ENCODE measurements at regions not wholly inside any gene's neighbourhood (a gene's known extent, or its start where the extent isn't known, plus 50 kb on each side); places are given as distances from the start of the nearest gene placed in this dataset.

DNA sequence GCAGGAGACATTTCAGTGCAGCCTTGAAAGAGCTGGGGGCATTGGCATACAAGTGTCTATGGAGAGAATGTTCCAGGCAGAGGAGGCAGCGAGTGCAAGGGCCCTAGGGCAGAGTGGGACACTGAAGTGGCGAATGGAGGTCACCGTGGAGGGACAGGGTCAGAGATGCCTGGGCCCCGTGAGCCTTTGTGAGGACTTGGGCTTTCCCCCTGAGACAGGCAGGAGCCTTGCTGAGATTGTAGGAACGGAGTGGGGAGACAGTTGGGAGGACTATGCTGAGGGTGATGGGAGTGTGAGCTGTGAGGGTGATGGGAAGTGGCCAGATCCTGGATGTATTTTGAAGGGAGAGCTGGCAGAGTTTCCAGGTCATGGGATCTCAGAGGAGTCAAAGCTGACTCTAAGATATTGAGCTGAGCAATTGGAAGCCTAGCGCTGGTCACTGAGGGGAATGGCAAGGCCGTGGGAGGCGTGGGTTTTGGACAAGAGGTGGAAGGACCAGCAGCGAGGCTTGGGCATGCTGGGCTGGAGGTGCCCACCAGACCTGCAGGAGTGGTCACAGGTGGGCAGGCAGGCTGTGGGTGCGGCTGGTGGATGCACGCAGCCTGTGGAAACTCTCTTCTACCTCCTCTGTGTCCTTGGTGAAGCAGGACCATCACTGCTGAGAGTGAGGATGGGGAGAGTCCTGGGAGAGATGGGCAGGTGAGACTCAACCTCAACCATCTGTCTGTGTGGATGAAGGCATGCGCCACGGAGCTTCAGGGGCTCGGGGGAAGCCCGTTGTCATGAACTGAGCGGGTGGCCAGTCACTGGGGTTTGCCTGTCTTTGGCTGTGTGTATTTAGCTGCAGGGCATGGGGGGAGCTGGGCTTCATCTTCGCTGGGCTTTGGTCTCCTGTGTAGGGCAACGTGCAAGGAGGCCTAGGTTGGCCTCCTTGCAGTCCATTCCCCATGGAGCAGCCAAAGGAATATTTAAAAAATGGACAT is 241.2 kb upstream of the HS6ST1 start:
- DNase-seq, result no peak

DNA sequence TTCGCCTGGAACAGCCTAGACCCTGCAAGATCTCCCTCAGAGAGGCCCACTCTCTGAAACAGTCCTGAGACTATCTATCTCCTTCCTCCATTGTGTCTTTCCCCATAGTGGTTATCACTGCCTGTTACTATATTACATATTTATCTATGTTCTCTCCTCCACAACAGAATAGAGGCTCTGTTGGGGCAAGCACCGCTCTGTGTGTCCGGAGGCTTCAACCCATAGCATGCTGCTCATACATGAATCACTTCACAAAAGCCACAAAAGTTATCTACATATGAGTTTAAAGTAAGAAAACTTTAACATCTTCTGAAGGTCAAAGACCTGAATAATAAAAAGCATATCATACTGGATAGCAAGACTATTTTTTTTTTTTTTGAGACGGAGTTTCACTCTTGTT is 242.1 kb upstream of the HS6ST1 start:
- no peak for DNase-seq

DNA sequence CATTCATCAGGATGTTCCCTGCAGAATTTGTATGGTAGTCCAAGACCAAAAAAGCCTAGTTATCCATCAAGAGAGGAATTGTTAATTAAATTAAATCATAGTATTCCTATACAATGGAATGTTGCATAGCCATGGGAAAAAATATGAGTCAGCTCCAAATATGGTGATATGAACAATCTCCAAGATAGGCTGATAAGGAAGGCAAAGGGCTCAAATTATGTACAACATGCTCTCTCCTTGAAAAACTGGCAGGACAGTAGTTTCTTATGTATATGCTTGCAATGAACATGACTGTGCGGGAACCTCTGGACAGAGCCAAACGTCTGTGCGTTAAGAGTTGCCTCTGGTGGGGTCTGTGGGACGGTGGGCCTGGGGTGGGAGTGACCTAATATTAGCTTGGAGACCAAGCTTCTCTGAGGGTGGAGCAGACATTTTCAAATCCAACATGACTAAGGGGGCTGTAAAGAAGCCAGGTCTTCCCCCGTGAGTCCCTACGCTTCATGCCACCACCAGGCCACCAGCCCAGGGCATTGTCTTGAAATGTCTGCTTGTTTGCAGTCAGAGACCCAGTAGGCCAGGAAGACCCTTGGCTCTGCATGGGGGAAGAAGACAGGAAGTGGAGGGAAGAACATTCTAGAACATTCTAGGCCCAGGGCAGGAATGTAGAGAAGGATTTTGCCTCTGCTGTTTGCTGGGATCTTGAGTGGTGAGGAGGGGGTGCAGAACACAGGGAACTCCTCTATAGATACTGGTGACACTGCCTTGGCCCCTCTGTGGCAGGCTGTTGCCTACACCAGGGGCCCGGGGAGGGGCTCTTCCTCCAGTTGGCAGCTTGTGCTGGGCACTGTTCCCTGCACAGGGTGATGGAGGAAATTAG is 244.0 kb upstream of the HS6ST1 start:
- no peak for DNase-seq

DNA sequence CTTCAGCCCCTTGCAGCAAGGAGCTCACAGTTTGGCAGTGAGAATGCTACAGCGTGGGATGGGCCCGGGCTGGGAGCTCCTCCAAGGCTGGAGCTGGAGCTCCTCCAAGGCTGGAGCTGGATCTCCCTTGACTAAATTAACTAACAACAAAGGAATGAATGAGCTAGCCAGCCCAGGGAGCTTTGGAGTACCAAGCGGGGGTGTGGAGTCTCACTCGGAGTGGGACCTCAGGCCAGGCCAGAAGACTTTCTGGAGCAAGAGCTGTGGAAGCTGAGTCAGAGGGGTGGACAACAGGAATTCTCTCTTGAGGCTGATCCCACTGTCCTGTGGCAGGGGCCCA is 244.7 kb upstream of the HS6ST1 start:
- no peak for DNase-seq

DNA sequence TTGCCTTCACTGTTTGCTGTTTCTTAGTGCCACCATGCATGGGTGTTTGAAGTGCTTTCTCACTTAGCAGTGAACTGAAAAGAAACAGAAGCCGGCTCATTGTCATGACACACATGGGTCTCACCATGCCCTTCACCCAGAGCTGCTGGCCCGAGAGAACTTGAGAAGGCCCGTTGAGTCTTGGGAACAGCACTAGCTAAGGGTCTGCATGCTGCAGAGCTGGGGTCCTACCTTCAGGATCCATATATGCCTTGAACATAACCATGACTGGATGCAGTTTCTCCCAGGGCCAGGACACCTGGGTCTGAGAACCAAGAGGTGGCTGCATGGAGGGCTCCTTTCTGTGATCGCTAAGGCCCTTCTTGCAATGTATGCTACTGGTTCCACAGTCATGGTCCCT is 245.5 kb upstream of the HS6ST1 start:
- DNase-seq, result no peak

DNA sequence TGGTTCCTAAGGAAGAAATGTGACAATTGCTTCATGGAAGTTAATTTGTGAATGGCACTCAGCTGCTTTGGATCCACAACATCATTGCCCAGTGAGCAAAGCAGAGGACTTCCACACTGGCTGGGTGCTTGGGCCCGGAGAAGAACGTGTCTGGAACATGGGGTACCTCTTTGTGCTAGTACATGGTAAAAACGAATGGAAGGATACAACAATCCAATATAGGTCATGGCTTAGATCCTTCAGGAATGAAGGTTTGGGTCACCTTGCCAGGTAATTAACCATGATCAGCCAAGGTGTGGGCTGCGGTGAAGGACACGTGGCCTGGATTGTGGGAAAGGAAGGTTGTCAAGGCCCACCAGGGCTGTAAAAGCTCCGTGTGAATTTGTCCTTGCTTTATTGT is 245.9 kb upstream of the HS6ST1 start:
- DNase-seq, result no peak

DNA sequence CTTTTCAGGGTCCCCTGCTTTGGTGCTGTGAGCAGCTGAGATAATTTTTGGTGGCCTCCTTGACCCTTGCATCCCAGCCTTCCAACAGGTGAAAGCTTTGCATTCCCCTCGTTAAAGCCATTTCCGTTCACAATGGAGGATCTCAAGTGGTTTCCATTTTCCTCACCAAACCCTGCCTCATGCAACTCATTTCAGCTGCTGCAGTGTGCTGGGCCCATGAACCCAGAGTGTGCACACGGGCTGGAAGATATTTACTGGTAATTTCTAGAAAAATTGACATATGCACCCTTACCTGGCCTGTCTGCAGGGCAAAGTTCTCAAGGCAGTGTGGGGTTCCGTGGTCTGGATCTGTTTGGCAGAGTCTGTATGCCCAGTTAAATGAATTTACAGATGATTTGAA is 246.8 kb upstream of the HS6ST1 start:
- no peak for DNase-seq

DNA sequence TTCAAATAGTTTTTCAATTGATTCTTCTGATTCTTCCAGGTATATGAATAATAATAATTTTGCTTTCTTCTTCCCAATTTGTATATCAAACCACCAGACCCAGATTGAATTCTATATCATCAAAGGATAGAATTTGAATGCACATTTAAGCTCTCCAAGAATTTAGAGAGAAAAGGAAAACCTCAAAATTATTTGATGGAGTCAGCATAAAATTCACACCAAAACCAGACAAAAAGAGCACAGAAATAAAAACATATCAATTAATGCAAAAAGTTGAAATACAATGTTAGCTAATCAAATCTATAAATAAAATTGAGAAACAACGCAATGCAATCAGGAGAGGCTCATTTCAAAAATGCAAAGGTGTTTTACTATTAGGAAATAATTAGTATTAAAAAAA is 248.0 kb upstream of the HS6ST1 start:
- no peak for DNase-seq

DNA sequence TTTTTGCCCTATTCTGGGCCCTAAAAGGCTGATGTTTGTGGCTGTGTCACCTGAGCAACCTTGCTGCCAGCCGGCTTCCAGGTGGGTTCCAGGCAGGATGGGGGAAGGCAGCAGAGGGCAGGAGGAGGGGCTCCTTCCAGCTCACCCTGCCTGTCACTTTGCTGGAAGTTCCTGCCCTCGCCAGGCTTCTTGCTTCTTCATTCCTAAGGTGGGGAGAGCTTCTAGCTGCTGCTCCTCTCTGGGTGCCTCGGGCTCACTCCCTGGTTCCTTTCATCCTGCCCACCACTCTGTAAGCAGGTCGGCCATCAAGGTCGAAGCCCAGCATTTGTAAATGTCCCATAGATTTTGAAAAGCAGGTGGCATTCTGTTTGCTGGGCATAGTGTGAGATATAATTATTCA is 249.4 kb upstream of the HS6ST1 start:
- no peak for DNase-seq

DNA sequence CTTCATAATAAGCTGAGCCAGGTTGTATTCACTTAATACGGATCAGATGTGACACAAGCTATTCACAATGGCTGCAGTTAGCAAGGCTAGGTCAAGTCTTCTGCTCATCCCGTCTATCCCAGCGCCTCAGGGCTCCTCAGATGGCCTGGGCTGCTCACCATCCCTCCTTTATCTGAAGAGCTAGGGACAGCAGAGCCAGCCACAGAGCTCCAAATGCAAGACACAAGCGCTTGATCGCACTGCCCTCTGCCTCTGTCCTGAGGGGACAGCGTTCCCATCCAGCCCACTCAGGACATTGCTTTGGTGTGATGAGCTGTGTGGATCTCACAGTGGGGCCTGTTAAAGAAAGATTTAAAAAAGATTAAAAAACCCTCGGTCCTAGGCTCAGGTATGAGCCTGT is 254.4 kb upstream of the HS6ST1 start:
- DNase-seq, result no peak

DNA sequence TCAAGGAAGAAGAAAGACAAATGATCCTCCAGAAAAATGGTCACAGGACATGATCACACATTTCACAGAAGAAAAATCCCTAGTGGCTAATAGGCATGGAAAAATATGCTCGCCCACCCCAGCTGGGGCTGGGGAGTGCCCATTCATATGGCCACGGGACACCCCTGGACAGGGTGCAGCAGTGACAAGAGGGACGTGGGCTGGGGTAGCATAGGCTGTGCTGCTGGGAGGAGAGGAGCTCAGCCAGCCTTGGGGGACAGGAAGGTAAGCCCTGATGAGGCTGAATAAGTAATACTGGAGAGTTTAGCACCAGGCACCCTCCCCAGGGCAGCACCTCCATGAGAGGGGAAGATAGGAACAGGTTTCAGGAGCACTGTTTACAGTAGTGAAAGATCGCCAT is 254.9 kb upstream of the HS6ST1 start:
- no peak for DNase-seq

DNA sequence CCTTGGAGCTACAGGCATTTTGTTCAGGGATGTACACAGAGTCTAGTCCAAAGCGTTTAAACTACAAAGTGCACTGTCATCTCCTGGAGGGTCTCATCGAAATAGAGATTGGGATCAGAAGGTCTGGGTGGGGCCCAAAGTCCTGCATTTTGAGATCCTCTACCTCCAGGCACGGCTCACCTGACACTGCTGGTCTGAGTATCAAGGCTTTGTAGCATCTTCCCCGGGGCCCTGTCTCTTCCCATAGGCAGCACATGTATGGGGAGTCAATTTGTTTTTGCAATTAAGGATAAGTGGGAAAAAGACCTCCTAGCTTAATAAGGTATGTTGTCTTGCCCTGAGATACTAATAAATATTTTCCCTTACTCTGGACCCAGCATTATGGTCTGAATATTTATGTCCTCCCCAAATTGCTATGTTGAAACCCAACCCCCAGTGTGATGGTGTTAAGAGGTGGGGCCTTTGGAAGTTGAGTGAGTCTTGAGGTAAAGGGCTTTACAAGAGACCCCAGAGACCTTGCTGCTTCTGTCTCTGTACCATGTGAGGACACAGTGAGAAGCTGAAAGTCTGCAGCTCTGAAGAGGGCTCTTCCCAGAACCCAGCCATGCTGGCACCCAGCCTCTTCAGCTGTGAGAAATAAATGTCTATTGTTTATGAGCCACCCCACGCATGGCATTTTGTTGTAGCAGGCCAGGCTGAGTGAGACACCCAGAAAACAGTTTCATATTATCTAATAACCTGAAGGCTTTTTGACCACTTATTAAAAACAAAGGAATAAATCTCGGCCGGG is 258.7 kb upstream of the HS6ST1 start:
- no peak for DNase-seq

DNA sequence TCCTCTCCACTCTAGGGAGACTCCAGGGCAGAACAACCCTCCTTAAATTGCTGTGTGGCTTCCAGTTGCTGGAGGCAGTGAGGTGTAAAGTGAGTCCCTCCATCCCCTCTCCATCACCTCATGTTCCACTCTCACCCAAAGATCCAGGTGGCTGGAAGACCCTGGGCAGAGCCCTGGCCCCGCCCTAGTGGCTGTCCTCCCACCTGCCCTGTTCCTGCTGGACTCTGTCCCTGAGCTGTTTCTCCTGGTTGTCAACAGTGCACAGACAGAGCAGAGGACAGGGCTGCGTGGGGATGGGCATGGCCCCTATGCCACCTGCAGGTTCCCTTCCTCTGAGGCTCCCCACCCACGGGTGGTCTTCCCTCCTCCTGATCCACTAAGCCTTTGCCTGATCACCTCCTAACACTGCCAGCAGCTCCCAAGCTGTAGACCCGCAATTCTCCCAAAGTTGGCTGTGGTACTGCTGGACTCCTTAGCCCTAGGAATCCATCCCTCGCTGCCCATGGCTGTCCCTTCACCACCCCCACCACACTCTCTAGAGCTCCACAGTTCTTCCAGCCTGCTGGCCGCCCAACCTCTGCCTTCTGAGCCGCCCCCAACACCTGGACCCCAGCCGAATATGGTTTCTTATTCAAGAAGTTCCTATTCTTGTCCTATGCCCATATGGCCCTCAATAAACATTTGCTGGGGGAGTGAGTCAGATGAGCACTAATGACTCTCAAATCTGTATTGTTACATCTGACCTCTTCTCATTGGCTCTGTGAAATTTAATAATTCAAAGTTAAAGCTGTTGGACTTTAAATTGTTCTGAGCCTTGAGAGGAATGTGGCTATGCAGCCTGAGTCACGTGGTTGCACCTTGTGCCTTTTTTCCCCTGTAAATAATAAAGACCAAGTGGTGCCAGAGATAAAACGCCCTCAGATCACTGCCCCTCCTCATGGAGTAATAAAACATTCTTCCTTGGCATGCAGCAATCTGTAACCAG is 260.0 kb upstream of the HS6ST1 start:
- DNase-seq, result no peak

DNA sequence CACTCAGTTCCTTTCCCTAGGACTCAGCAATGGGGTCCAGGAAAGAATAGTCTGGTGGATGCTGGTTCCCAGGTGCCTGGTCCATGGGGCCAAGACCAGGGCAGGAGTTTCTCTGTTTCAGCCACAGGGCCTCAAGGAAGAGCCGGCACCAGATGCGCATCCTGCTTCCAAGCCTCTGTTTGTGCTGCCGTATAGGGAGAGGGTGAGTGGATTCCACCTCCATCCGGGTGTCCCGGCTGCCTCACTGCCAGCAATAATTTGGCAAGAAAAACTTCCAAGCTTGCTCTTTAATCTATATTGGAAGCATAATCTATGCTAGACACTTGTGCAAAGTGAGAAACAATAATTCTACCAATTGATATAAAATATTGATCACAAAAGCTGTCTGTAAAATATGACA is 261.2 kb upstream of the HS6ST1 start:
- DNase-seq, result no peak

DNA sequence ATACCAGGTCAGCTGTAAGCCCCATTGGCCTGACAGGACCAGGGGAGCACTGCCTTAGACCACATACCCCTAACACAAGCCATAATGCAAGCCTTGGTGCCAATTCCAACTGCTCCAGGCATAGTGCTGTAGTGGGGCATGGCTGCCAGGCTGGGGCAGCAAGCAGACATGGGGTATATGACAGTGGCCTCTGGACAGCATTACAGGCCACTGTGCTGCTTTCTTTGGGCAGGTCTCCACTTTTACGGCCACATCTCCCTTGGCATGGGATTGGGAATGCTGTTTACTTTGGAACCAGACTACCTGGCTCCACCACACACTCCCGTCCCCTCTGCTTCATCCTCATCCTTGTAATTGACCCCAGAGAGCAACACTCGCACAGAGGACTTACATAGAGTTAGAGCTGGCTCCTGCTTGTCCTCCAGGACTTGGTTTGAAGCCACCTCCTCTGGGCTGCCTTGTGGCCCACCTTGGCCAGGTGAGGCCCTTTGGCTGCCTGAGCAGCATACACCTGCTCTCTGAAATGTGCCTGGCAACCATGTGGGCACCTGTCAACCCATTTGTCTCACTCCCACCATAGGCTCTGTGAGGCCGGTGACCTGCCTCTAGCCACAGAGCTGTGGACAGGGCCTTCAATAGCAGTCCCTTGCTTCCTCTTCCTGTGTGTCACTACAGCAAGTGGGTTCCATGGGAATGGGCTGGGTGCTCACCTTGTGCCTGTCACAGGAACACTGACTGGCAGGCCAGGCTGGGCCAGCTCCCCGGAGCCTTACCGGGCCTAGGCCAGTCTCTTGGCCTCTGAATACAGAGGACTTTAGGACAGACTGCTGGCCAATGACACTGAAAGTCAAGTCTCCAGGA is 262.6 kb upstream of the HS6ST1 start:
- no peak for DNase-seq

DNA sequence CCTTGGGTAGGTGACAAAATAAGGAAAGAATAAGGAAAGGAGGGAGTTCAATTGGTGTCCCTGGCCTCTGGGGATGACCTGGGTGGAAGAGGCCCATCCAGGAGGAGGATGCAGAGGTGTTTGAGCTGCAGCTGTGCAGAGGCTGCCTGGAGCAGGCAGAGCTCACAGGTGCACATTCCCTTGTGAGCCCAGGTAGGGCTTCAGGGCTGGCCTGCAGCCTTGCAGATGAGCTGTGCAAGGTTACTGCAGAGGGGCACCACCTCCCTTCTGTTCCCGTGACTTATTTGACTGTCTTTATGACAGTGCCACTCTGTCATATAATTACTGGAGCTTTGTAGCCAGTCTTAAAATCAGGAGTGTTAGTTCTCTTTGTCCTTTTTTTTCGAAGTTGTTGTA is 263.2 kb upstream of the HS6ST1 start:
- DNase-seq, result no peak

DNA sequence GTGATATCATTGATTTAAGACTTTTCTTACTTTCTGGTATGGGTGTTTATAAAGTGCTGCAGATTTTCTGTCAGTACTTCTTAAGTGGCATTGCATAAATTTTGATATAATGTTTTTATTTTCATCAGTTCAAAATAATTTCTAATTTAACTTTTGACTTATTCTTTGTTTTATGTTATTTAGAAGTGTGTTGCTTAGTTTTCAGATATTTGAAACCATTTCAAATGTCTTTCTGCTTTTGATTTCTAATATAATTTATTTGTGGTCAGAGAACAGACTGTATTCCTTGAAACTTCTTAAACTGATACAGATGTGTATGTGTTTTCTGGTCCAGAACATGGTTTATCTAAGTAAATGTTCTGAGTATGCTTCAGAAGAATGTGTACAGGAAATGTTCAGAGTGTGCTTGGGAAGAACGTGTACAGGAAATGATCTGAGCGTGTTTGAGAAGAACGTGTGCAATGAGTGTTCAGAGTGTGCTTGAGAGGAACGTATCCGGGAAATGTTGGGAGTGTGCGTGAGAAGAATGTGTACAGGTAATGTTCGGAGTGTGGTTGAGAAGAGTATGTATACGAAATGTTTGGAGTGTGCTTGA is 265.7 kb upstream of the HS6ST1 start:
- no peak for DNase-seq

DNA sequence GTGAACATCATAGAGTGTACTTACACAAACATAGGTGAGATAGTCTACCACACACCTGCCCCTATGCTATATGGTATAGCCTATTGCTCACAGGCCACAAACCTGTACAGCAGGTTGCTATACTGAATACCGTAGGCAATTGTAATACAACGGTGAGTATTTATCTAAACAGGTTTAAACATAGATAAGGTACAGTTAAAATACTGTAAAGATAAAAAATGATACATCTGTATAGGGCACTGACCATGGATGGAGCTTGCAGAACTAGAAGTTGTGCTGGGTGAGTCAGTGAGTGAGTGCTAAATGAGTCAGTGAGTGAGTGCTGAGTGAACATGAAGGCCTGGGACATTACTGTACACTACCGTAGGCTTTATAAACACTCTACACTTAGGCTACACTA is 267.0 kb upstream of the HS6ST1 start:
- no peak for DNase-seq

DNA sequence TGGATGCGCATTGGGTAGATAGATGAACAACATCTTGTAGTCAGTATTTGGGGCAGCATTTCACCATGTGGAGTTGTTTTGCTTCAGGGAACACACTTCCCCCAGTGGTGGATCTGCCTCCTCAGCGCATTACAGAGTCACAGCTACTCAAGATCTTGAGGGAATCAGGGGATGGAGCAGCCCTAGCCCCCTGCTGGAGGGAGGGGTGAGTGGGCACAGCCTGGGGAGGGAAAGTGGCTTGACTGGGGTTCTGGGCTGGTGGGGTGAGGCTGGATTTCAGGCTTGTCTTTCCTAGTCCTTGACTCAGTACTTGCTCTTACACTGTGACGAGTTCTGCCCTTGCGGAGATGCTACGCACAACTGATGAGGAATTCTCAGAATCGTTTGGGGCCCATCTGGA is 271.0 kb upstream of the HS6ST1 start:
- DNase-seq, result no peak

DNA sequence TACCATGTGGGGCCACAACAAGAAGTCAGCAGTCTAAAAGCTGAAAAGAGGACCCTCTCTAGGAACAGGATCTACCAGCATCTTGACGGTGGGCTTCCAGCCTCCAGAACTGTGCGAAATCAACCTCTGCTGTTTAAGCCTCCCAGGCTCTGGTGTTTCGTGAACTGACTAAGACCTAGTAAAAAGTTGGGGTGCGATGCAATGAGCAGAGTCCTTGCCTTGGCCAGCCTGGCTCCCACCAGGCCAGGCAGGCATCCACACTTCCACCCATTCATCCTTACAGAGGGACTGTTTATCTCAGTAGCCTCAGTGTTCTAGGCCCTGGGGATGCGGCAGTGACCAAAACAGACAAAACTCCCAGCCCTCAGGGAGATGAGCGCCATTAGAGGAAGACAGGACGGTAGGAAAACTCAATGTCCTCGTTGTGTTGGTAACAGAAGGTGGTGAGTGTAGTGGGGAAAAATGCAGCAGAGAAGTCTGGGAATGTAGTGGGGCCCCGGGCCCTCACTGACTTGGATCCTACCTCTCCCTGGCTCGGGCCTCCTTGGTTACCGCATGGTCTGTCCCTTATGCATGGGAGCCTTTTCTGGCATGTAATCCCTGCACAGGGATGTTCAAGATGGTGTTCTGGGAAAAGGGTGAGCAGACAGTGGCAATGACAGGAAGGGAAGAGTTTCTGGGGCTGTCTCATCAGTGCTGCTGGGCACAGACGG is 271.8 kb upstream of the HS6ST1 start:
- DNase-seq, result no peak

All from activated CD4-positive, alpha-beta T cell treated with anti-CD3 and anti-CD28 coated beads, Interleukin-2, amount 50 U/mL, for 1 hour (primary cell).